HUES64 (cell line): ENCODE measurements at regions not wholly inside any gene's neighbourhood (a gene's known extent, or its start where the extent isn't known, plus 50 kb on each side); places are given as distances from the start of the nearest gene placed in this dataset.
"Not testable (repeated sequence)": the region's sequence is repeated elsewhere in the genome, so short reads cannot be mapped to it uniquely, and the experiment has no call there.

ENCODE experiments used
- H3K27ac ChIP-seq: 2 replicates; pipeline ENCODE4 v1.7.0; 2013; ENCODE audit warnings: low read depth, low read length, inconsistent platforms
- H3K27me3 ChIP-seq: 2 replicates; pipeline ENCODE4 v1.6.1; 2013; ENCODE audit warnings: mild to moderate bottlenecking, low read length; ENCODE audit not compliant: insufficient read depth
- H3K36me3 ChIP-seq: 2 replicates; pipeline ENCODE4 v1.6.1; 2013; ENCODE audit warnings: mild to moderate bottlenecking, low read length; ENCODE audit not compliant: insufficient read depth
- H3K4me1 ChIP-seq: 2 replicates; pipeline ENCODE4 v1.6.1; 2013; ENCODE audit warnings: mild to moderate bottlenecking, low read length, moderate library complexity; ENCODE audit not compliant: insufficient read depth
- H3K4me3 ChIP-seq: 2 replicates; pipeline ENCODE4 v1.5.1; 2013; ENCODE audit warnings: mild to moderate bottlenecking, low read length, moderate library complexity
- H3K9ac ChIP-seq: 2 replicates; pipeline ENCODE4 v1.6.1; 2013; ENCODE audit warnings: mild to moderate bottlenecking, low read depth, low read length
- H3K9me3 ChIP-seq: 2 replicates; pipeline ENCODE4 v1.6.1; 2013; ENCODE audit warnings: low read depth, low read length; ENCODE audit not compliant: insufficient read depth
- WGBS: fragments of 150-250, 120-280 bp; methylation state at CpG from one replicate; pipeline ENCODE4 v1.1.7; 2013; ENCODE audit warnings: missing lambda C conversion rate; 5-methylcytosine and 5-hydroxymethylcytosine counted together

GRCh38 chr12:4822572-4822971, 87.1 kb upstream of the KCNA1 start:
- Histone ChIP-seq H3K9ac (no peak overlapping the region), H3K27me3 (no peaks in the 10 kb centered on the region), H3K27ac (no peak overlapping the region), H3K9me3 (no peaks in the 10 kb centered on the region), H3K4me1 (no peaks in the 10 kb centered on the region), H3K4me3 (no peak overlapping the region), H3K36me3 (no peaks in the 10 kb centered on the region)
- WGBS = 95% methylated on average over 11 of the region's 11 CpGs

- Histone ChIP-seq H3K4me3 (no peak overlapping the region), H3K9ac (no peak overlapping the region), H3K9me3 (no peaks in the 10 kb centered on the region), H3K27me3 (no peaks in the 10 kb centered on the region), H3K4me1 (no peaks in the 10 kb centered on the region), H3K36me3 (no peaks in the 10 kb centered on the region), H3K27ac (no peak overlapping the region)
- 85% methylated on average over 8 of the region's 8 CpGs for WGBS
Observed at GRCh38 chr12:4824380-4824779, 85.3 kb upstream of the KCNA1 start.

DNA sequence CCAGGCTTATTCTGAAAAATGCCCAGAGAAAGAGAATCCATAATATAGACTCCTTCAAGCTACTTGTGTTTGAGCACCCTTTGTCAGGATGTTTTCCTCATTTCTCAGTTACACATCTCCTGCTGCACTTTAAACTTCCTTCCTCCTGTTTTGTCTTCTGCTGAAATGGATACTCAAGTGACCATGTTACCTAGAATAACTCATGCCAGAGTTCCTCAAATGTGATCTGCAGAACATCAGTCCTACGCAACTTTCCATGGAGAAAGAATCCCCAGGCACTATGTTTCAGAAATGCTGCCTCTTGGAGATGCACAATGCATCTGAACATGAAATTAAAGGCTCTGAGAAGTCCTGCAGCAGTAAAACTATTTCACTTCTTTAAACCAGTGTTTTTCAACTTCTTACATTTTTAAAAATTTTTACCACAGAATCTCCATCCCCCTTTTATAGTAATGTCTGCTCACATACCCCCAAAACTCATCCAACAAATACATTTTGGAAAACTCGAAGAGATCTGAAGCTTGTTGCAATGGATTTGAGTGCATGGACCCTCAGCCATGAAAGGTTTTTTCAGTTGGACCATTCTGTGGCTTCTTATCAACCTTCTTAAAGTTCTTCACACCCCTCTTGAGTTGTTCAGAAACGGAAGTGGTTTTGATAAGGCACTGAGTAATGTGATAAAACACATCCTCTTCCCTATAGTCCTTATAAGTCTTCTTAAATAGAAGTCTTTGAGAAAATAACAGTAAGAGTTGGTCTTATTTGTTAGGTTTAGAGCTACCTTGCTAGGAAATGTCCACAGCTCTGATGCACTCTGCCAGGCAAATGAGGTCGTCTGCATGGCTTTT, 84.5 kb upstream of the KCNA1 start:
- Histone ChIP-seq H3K4me3 (no peak overlapping the region), H3K27ac (no peak overlapping the region), H3K27me3 (no peaks in the 10 kb centered on the region), H3K9ac (no peak overlapping the region), H3K9me3 (no peaks in the 10 kb centered on the region), H3K4me1 (no peaks in the 10 kb centered on the region), H3K36me3 (no peaks in the 10 kb centered on the region)
- 92% methylated on average over 3 of the region's 4 CpGs for WGBS

- Histone ChIP-seq H3K4me3 (no peak overlapping the region), H3K27ac (no peak overlapping the region), H3K4me1 (no peaks in the 10 kb centered on the region; the same call in 1 of the 2 replicates), H3K9me3 (no peaks in the 10 kb centered on the region), H3K36me3 (no peaks in the 10 kb centered on the region), H3K27me3 (no peaks in the 10 kb centered on the region), H3K9ac (no peak overlapping the region)
- WGBS = 82% methylated on average over 5 of the region's 5 CpGs
Observed at GRCh38 chr12:4826909-4827308, 82.8 kb upstream of the KCNA1 start.

GRCh38 chr12:4828176-4828575, 81.5 kb upstream of the KCNA1 start:
- H3K9ac ChIP-seq = no peak overlapping the region
- 84% methylated on average over 4 of the region's 4 CpGs for WGBS
- no peak overlapping the region for H3K4me3 ChIP-seq
- no peaks in the 10 kb centered on the region for H3K9me3 ChIP-seq
- H3K27ac ChIP-seq = no peak overlapping the region
- no peaks in the 10 kb centered on the region; the same call in 1 of the 2 replicates for H3K4me1 ChIP-seq
- no peaks in the 10 kb centered on the region for H3K27me3 ChIP-seq
- no peaks in the 10 kb centered on the region for H3K36me3 ChIP-seq

GRCh38 chr12:4829161-4829792, 80.4 kb upstream of the KCNA1 start:
- Histone ChIP-seq H3K27me3 (no peaks in the 10 kb centered on the region), H3K9me3 (no peaks in the 10 kb centered on the region), H3K9ac (no peak overlapping the region), H3K36me3 (no peaks in the 10 kb centered on the region), H3K4me3 (no peak overlapping the region), H3K27ac (no peak overlapping the region), H3K4me1 (no peaks in the 10 kb centered on the region; the same call in 1 of the 2 replicates)
- 90% methylated on average over 7 of the region's 7 CpGs for WGBS

DNA sequence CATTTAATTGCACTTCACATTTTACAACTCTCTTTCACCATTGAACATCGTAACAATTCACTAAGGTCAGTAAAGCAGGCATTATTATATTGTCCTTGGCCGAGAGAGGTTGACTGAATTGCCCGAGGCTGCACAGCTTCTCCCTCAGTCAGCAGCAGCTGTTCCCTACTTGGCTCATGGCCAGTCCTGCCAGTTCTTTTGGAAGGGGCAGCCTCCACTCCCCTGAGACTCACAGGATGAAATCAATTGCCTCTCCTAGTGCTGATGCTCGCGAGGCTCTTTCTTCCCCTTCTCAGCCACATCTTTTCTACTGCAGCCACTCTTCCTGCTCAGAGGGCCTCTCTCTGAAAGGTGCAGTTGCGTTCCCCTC, 79.9 kb upstream of the KCNA1 start:
- Histone ChIP-seq H3K9me3 (no peaks in the 10 kb centered on the region), H3K27me3 (no peaks in the 10 kb centered on the region), H3K4me3 (no peak overlapping the region), H3K36me3 (no peaks in the 10 kb centered on the region), H3K27ac (no peak overlapping the region), H3K4me1 (no peaks in the 10 kb centered on the region; the same call in 1 of the 2 replicates), H3K9ac (no peak overlapping the region)
- 94% methylated on average over 6 of the region's 6 CpGs for WGBS

GRCh38 chr12:4830556-4831210, 79.0 kb upstream of the KCNA1 start:
- WGBS = 85% methylated on average over 18 of the region's 18 CpGs

GRCh38 chr12:4833053-4833452, 76.7 kb upstream of the KCNA1 start:
- Histone ChIP-seq H3K4me3 (no peak overlapping the region), H3K36me3 (no peaks in the 10 kb centered on the region), H3K4me1 (no peaks in the 10 kb centered on the region; the same call in 1 of the 2 replicates), H3K27ac (no peak overlapping the region), H3K27me3 (no peaks in the 10 kb centered on the region), H3K9ac (no peak overlapping the region), H3K9me3 (no peaks in the 10 kb centered on the region)
- WGBS = 93% methylated on average over 3 of the region's 3 CpGs

More at GRCh38 chr12:4830556-4831210, 79.0 kb upstream of the KCNA1 start:
- no peaks in the 10 kb centered on the region; the same call in 1 of the 2 replicates for H3K4me1 ChIP-seq
- H3K36me3 ChIP-seq = no peaks in the 10 kb centered on the region
- no peak overlapping the region for H3K9ac ChIP-seq
- no peak overlapping the region for H3K27ac ChIP-seq
- no peaks in the 10 kb centered on the region for H3K9me3 ChIP-seq
- H3K27me3 ChIP-seq = no peaks in the 10 kb centered on the region
- H3K4me3 ChIP-seq = no peak overlapping the region

DNA sequence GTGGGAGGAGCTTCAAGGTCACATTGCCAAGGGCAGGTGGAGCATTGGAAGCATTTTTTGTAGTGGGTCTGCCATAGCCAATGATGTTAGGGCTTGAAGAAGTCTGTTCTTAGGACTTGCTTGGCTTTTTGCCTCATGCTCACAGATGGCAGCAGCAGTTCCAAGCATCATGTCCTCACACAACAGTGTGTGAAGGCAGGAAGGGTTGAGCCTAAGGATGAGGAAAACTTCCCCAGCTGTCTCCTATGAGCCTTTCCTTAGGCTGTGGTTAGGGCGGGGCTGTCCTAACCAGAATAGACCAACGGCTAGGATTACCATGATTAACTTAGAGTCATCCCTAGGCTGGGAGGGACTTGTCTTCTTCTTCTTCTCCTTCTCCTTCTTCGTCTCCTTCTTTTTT, 76.2 kb upstream of the KCNA1 start:
- no peak overlapping the region for H3K27ac ChIP-seq
- H3K9ac ChIP-seq = no peak overlapping the region
- no peaks in the 10 kb centered on the region for H3K36me3 ChIP-seq
- WGBS = 92% methylated on average over 3 of the region's 3 CpGs
- no peaks in the 10 kb centered on the region; the same call in 1 of the 2 replicates for H3K4me1 ChIP-seq
- no peaks in the 10 kb centered on the region for H3K27me3 ChIP-seq
- no peaks in the 10 kb centered on the region for H3K9me3 ChIP-seq
- no peak overlapping the region for H3K4me3 ChIP-seq

DNA sequence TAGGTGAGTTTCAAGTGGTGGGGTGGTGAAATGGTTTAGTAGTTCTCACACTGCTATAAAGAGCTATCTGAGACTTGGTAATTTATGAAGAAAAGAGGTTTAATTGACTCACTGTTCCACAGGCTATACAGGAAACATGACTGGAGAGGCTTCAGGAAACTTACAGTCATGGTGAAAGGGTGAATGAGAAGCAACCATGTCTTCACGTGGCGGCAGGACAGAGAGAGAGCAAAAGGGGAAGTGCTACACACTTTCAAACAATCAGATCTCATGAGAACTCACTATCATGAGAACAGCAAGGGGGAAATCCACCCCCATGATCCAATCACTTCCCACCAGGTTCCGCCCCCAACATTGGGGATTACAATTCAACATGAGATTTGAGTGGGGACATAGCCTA, 67.3 kb upstream of the KCNA1 start:
- not testable (repeated sequence) for H3K9ac ChIP-seq, H3K27me3 ChIP-seq, H3K36me3 ChIP-seq, H3K4me3 ChIP-seq, H3K9me3 ChIP-seq, H3K4me1 ChIP-seq, H3K27ac ChIP-seq
- WGBS = 83% methylated on average over 2 of the region's 3 CpGs
